ENCODE measurements at regions not wholly inside any gene's neighbourhood (a gene's known extent, or its start where the extent isn't known, plus 50 kb on each side); places are given as distances from the start of the nearest gene placed in this dataset.
A peak's percentile ranks its signal among the peaks of the same experiment; 100 is the strongest.

- DNase-seq (ENCODE audit: low spot score), result no peak
These were observed 52.5 kb upstream of the PLEKHG7 start for GRCh38 chr12:92650228-92650822.

- peak; percentile 78 for DNase-seq (ENCODE audit: low spot score)
These were observed 53.1 kb upstream of the PLEKHG7 start for GRCh38 chr12:92649511-92650227.

GRCh38 chr12:92648242-92649031 is 54.4 kb upstream of the PLEKHG7 start:
- no peak for DNase-seq (ENCODE audit: low spot score)

GRCh38 chr12:92641291-92641690 is 61.5 kb upstream of the PLEKHG7 start:
- DNase-seq (ENCODE audit: low spot score), result no peak

- no peak for DNase-seq (ENCODE audit: low spot score)
These were observed 62.1 kb upstream of the PLEKHG7 start for GRCh38 chr12:92640691-92641090.

- no peak for DNase-seq (ENCODE audit: low spot score)
These were observed 63.8 kb upstream of the PLEKHG7 start for GRCh38 chr12:92639017-92639416.

GRCh38 chr12:92634730-92635129 is 68.1 kb upstream of the PLEKHG7 start:
- no peak for DNase-seq (ENCODE audit: low spot score)

GRCh38 chr12:92634202-92634601 is 68.6 kb upstream of the PLEKHG7 start:
- no peak for DNase-seq (ENCODE audit: low spot score)

- no peak for DNase-seq (ENCODE audit: low spot score)
These were observed 71.8 kb upstream of the PLEKHG7 start for GRCh38 chr12:92630968-92631367.

GRCh38 chr12:92629349-92630065 is 73.3 kb upstream of the PLEKHG7 start:
- no peak for DNase-seq (ENCODE audit: low spot score)

- no peak for DNase-seq (ENCODE audit: low spot score)
These were observed 74.3 kb upstream of the PLEKHG7 start for GRCh38 chr12:92628476-92628875.

- no peak for DNase-seq (ENCODE audit: low spot score)
These were observed 75.3 kb upstream of the PLEKHG7 start for GRCh38 chr12:92627511-92627910.

GRCh38 chr12:92625639-92626310 is 77.0 kb upstream of the PLEKHG7 start:
- DNase-seq (ENCODE audit: low spot score), result no peak

- DNase-seq (ENCODE audit: low spot score), result no peak
These were observed 78.6 kb upstream of the PLEKHG7 start for GRCh38 chr12:92624236-92624635.

GRCh38 chr12:92623386-92623785 is 79.4 kb upstream of the PLEKHG7 start:
- DNase-seq (ENCODE audit: low spot score), result no peak

GRCh38 chr12:92621833-92622232 is 81.0 kb upstream of the PLEKHG7 start:
- DNase-seq (ENCODE audit: low spot score), result no peak

GRCh38 chr12:92621312-92621711 is 81.5 kb upstream of the PLEKHG7 start:
- DNase-seq (ENCODE audit: low spot score), result no peak

- DNase-seq (ENCODE audit: low spot score), result no peak
These were observed 82.8 kb upstream of the PLEKHG7 start for GRCh38 chr12:92619730-92620684.

GRCh38 chr12:92619026-92619425 is 83.8 kb upstream of the PLEKHG7 start:
- DNase-seq (ENCODE audit: low spot score), result no peak

- DNase-seq (ENCODE audit: low spot score), result no peak
These were observed 87.1 kb upstream of the PLEKHG7 start for GRCh38 chr12:92615703-92616102.

GRCh38 chr12:92615086-92615485 is 87.7 kb upstream of the PLEKHG7 start:
- no peak for DNase-seq (ENCODE audit: low spot score)

All from iPS-NIHi11 (cell line).